Inferior parietal cortex (tissue), 1 donor: ENCODE measurements at regions not wholly inside any gene's neighbourhood (a gene's known extent, or its start where the extent isn't known, plus 50 kb on each side); places are given as distances from the start of the nearest gene placed in this dataset.
A peak's percentile ranks its signal among the peaks of the same experiment; 100 is the strongest.
"Not testable (repeated sequence)": the region's sequence is repeated elsewhere in the genome, so short reads cannot be mapped to it uniquely, and the experiment has no call there.

Source experiments
- DNase-seq: peaks from one replicate; pipeline ENCODE4 v3.0.0-alpha.2; 2016; ENCODE audit errors: extremely low spot score

DNA sequence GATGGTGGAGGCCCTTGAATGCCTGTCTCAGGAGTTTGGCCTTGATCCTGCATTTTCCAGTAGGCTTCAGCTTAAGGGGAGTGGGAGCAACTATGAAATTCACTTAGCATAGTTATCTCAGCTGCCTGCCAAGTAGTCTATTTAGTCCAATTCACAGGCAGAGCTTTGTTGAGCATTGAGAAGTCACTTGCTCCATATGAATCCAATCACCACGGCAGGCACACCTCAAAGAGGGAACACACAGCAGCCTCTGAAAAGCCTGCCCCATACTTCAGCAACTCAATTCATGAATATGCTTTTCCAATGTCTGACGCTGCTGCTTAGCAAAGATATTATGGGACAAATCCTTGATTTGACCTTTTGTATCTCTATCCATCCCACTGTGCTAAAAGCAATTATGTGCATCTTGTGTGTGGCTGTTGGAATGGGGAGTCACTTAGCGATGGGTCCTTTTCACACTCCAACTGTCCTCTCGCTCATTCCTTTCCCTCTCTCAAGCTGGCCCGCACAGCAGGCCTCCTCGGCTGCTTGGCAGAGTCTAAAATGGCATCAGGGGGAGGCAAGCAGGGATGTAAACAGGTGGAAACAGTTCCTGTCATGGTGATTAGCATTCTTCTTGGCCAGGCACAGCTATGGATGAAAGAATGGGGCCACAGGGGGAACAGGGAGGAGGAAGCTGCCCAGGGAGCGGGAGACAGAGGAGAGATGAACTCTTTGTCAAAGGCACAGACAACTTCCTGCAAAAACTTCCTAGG is 56.0 kb upstream of the LRPPRC start:
- DNase-seq, result no peak

DNA sequence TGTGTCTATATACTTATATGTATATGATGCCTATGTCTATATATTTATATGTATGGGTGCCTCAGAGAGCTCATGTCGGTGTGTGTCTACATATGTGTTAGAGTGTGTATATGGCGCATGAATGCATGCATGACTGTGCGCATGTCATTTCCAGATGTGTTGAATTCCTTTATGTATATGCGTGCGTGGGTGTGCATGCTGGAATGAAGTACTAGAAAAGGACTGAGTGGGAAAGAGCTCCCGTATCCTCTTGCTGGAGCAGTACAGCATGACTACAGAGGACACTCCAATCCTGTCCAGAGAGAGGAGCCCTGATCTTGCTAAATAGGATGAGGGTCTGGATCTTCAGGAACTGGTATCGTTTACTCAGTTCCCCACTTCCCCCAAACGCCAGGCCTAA is 56.8 kb upstream of the LRPPRC start:
- DNase-seq, result no peak

DNA sequence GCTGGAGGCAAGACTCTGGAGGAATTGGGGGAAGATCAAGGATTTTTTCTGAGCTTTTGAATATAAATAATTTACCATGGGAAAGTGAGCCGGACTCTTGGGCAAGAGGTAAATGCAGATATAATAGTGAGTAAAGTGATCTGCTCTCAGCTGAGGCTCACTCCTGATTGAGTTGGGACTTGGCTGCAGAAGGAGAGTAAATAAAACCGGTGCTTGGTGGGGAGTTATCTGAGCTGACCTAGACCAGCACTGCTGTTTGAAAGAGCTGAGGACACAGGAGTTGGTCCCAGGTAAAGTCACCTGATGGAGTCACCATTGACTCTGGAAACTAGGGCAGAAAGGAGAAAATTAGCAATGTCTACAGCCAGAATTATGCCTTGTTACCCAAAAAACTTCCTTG is 57.3 kb upstream of the LRPPRC start:
- DNase-seq, result no peak

- DNase-seq, result no peak
Observed at GRCh38 chr2:44053456-44053855, 57.7 kb upstream of the LRPPRC start.

- DNase-seq, result no peak
Observed at GRCh38 chr2:44055229-44055628, 59.4 kb upstream of the LRPPRC start.

- DNase-seq, result no peak
Observed at GRCh38 chr2:44055664-44056063, 59.9 kb upstream of the LRPPRC start.

GRCh38 chr2:44056947-44057346 is 61.2 kb upstream of the LRPPRC start:
- no peak for DNase-seq

- DNase-seq, result not testable (repeated sequence)
Observed at GRCh38 chr2:44060286-44060685, 64.5 kb upstream of the LRPPRC start.

DNA sequence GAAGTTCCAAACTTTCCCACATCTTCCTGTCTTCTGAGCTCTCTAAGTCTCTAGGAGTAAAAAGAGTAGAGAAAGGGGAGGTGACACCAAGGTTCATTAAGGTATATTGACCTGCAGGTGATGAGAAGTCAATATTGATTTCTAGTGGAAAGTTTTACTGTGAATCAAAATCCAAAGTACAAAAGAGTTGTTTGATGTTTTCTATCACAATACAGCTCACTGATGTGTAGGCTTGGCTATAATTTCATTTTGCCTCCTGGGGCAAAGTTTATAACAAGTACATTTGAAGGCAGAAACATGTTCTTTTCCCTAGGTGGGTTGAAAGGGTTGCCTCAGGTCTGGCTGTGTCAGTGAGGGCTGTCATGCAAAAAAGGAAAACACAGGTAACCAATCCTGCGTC is 65.2 kb upstream of the LRPPRC start:
- no peak for DNase-seq

DNA sequence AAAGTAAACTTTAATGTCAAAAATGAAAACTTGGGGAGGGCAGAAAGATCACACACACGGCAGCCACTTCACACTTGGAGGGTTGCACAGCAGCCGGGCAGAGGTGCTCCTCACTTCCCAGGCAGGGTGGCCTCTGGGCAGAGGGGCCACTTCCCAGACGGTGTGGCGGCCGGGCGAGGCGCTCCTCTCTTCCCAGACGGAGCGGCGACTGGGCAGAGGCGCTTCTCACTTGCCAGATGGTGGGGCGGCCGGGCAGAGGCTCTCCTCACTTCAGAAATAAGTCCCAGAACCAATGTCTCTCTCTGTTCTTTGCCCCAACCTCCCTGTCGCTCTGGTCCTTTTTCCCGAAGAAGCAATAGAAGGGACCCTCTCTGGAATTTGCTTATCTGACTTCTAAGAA is 65.7 kb upstream of the LRPPRC start:
- no peak for DNase-seq

DNA sequence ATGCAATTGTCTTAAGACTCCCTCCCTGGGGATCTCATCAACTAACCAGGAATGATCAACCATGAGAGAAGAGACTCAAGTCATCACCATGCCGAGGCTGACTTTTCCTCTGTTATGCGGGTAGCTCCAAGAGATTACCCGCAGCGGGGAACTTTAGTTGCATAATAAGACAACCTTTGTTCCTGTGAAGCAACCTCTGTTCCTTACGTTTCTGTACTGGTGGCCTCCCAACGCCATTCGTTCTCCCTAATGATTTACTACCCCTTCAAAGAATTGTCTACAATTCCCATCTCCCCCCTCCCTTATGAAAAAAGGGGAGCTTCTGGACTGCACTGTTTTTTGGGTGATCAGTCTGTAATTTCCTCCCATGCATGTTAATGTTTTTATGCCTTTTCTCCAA is 66.1 kb upstream of the LRPPRC start:
- DNase-seq, result no peak

GRCh38 chr2:44063033-44063432 is 67.2 kb upstream of the LRPPRC start:
- no peak for DNase-seq

GRCh38 chr2:44064281-44064680 is 68.5 kb upstream of the LRPPRC start:
- DNase-seq, result not testable (repeated sequence)

DNA sequence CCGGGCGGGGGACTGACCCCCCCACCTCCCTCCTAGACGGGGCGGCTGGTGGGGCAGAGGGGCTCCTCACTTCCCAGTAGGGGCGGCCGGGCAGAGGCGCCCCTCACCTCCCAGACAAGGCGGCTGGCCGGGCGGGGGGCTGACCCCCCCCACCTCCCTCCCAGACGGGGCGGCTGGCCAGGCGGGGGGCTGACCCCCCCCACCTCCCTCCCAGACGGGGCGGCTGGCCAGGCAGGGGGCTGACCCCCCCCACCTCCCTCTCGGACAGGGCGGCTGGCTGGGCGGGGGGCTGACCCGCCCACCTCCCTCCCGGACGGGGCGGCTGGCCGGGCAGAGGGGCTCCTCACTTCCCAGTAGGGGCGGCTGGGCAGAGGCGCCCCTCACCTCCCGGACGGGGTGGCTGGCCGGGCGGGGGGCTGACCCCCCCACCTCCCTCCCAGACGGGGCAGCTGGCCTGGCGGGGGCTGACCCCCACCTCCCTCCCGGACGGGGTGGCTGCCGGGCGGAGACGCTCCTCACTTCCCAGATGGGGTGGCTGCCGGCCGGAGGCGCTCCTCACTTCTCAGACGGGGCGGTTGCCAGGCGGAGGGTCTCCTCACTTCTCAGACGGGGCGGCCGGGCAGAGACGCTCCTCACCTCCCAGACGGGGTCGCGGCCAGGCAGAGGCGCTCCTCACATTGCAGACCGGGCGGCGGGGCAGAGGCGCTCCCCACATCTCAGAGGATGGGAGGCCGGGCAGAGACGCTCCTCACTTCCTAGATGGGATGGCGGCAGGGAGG is 71.4 kb upstream of the LRPPRC start:
- not testable (repeated sequence) for DNase-seq

DNA sequence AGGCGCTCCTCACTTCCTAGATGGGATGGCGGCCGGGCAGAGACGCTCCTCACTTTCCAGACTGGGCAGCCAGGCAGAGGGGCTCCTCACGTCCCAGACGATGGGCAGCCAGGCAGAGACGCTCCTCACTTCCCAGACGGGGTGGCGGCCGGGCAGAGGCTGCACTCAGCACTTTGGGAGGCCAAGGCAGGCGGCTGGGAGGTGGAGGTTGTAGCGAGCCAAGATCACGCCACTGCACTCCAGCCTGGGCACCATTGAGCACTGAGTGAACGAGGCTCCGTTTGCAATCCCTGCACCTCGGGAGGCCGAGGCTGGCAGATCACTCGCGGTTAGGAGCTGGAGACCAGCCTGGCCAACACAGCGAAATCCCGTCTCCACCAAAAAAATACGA is 72.0 kb upstream of the LRPPRC start:
- not testable (repeated sequence) for DNase-seq

GRCh38 chr2:44071454-44072046 is 75.8 kb upstream of the LRPPRC start:
- DNase-seq, result no peak

GRCh38 chr2:44073667-44074066 is 77.9 kb upstream of the LRPPRC start:
- DNase-seq, result not testable (repeated sequence)

DNA sequence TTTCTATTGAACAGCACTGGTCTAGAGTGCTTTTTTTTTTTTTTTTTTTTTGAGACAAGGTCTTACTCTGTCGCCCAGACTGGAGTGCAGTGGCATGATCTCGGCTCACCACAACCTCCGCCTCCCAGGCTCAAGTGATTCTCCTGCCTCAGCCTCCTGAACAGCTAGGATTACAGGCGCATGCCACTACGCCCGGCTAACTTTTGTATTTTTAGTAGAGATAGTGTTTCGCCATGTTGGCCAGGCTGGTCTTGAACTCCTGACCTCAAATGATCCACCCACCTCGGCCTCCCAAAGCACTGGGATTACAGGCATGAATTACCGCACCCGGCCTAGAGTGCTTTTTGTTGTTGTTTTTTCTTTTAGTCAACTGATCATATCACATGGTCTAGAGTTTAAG is 79.0 kb upstream of the LRPPRC start:
- DNase-seq, result not testable (repeated sequence)

GRCh38 chr2:44075541-44075940 is 79.8 kb upstream of the LRPPRC start:
- peak; percentile 81 for DNase-seq

DNA sequence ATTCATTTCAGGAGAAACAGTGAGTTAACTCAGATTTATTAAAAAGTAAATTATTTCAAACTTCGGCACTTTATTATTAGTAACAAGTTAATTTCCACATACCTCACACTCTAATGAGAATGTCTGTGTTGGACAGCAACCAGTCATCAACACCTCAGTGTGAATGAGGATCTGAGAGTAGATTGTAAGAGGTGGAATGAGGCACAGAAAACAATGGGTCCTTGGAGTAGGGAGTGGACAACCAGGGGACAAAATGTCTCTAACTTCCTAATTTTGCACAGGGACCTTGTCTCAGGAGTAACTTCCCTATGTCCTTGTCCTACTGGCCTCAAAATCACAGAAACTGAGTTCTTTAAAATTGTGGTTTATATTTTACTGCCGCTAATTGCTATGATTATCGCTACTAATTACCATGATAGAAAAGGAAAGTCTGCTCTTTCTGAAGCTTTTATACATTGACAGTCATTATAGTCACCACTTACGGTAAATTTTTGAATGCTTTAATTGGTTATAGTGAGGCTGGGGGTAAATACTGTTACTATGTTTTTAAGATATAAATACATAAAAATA is 82.2 kb upstream of the LRPPRC start:
- DNase-seq, result no peak

DNA sequence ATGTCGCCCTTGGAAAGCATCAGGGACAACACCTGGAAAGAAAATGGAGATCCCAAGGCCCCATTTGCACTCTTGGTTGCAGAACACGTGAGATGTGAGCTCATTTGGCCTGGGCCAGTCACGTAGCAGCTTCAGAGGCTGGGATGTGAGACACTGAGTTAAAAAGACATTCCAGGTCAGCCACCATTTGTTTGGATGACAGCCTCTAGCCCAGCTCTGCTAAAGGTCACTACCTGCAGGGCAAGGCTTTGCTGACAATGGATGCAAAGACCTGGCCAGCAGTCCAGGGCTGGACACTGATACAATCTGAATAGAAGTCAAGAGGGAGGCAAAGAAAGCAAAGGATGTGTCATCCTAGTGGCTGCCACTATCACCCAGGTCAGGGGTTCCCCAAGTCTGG is 83.9 kb upstream of the LRPPRC start:
- DNase-seq, result no peak

GRCh38 chr2:44083054-44083453 is 85.6 kb upstream of the PPM1B start:
- no peak for DNase-seq

DNA sequence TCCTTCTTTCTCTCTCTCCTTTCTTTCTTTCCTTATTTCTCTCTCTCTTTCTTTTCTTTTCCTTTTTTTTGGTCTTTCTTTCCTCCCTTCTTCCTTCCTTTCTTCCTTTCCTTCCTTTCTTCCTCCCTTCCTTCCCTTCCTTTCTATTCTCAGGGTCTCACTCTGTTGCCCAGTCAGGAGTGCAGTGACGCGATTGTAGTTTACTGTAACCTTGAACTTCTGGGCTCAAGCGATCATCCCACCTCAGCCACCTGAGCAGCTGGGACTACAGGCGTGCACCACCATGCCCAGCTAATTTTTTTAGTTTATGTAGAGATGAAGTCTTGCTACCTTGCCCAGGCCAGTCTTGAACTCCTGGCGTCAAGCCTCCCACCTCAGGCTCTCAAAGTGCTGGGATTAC is 83.8 kb upstream of the PPM1B start:
- DNase-seq, result no peak
